GM23248 (cell line): ENCODE measurements at regions not wholly inside any gene's neighbourhood (a gene's known extent, or its start where the extent isn't known, plus 50 kb on each side); places are given as distances from the start of the nearest gene placed in this dataset.

ENCODE experiments used
- EZH2 ChIP-seq: fragments of 200-600 bp; sonication (generic); IDR thresholded peaks from 2 replicates; pipeline ENCODE4 v1.6.1; 2018; ENCODE audit warnings: antibody characterized with exemption, mild to moderate bottlenecking; ENCODE audit not compliant: insufficient read depth, poor library complexity, severe bottlenecking
- EZH2phosphoT487 ChIP-seq: fragments of 200-600 bp; sonication (generic); IDR thresholded peaks from 2 replicates; pipeline ENCODE4 v1.6.1; 2018; ENCODE audit warnings: antibody characterized with exemption, moderate library complexity, mild to moderate bottlenecking, low read depth; ENCODE audit not compliant: insufficient read depth

DNA sequence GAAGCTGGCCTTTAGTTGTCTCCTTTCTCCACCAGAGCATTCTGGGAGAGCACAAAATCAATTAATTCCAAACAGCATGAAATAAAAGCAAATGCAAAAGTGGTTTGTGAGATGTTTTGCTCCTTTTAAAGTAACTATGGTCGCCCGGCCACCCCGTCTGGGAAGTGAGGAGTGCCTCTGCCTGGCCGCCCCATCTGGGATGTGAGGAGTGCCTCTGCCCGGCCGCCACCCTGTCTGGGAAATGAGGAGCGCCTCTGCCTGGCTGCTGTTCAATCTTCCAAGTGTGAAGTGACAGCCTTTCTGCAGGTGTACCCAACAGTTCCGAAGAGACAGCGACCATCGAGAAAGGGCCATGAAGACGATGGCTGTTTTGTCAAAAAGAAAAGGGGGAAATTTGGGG is 381.3 kb upstream of the FGF16 start:
- no peak for TF ChIP-seq EZH2
- TF ChIP-seq EZH2phosphoT487: no peak
